Neural progenitor cell (in vitro differentiated cells): ENCODE measurements at regions not wholly inside any gene's neighbourhood (a gene's known extent, or its start where the extent isn't known, plus 50 kb on each side); places are given as distances from the start of the nearest gene placed in this dataset.

Experiments
- EZH2 ChIP-seq: fragments of 200-600 bp; sonication (generic); IDR thresholded peaks from 2 replicates; pipeline ENCODE4 v1.6.1; 2017; ENCODE audit warnings: antibody characterized with exemption, mild to moderate bottlenecking, moderate library complexity
- TF ChIP-seq, protein P1 (sequence below): fragments of 200-600 bp; sonication (generic); IDR thresholded peaks from 2 replicates; pipeline ENCODE4 v1.5.1; 2017; ENCODE audit warnings: antibody characterized with exemption, mild to moderate bottlenecking

DNA sequence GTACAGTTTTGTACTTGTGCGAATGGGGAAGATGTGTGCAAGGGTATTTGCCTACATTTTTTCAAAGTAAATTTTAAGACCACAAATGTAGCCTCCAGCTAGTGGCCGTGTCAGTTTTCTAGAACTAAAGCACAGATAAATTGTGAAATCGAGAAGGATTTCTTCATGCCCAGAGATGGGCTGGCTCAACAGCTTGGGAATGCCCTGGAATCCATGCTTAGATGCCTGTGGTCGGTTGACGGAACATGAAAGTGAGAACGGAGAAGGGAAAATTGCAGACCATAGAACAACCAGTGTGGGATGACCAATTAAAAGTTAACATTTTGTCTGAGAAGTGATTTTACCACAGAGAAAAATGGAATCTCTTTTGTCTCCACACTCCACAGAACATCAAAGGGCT lies 73.2 kb upstream of the VCX2 start:
- TF ChIP-seq, protein P1, sequence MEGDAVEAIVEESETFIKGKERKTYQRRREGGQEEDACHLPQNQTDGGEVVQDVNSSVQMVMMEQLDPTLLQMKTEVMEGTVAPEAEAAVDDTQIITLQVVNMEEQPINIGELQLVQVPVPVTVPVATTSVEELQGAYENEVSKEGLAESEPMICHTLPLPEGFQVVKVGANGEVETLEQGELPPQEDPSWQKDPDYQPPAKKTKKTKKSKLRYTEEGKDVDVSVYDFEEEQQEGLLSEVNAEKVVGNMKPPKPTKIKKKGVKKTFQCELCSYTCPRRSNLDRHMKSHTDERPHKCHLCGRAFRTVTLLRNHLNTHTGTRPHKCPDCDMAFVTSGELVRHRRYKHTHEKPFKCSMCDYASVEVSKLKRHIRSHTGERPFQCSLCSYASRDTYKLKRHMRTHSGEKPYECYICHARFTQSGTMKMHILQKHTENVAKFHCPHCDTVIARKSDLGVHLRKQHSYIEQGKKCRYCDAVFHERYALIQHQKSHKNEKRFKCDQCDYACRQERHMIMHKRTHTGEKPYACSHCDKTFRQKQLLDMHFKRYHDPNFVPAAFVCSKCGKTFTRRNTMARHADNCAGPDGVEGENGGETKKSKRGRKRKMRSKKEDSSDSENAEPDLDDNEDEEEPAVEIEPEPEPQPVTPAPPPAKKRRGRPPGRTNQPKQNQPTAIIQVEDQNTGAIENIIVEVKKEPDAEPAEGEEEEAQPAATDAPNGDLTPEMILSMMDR, result no peak
- TF ChIP-seq EZH2, result no peak
